IMR-90 (cell line): ENCODE measurements at regions not wholly inside any gene's neighbourhood (a gene's known extent, or its start where the extent isn't known, plus 50 kb on each side); places are given as distances from the start of the nearest gene placed in this dataset.

ENCODE experiments used
- ATAC-seq: fragments of 200-7000 bp; cut with Tn5 transposase; 2 replicates; pipeline ENCODE4 v1.9.1; 2020; ENCODE audit warnings: low read depth, mild to moderate bottlenecking, moderate library complexity
- BruUV-seq: library from RNA; stranded (reverse); fragments of 400-500 nt; replicated peaks from 2 replicates; lab custom pipeline; 2021; lab: Mats Ljungman, UMichigan
- CTCF ChIA-PET: fragments of 300-600 bp; formaldehyde crosslinking; extraction: SDS; loops from one replicate; lab custom pipeline; 2021; ENCODE audit warnings: antibody characterized with exemption; lab: Yijun Ruan, JAX
- POLR2A ChIA-PET: fragments of 300-600 bp; sonication (Branson Sonifier 250); formaldehyde crosslinking; loops from one replicate; lab custom pipeline; 2022; ENCODE audit warnings: antibody characterized with exemption; ENCODE audit not compliant: unreplicated experiment; lab: Charles Lee
- DNase-seq: peaks from one replicate; pipeline ENCODE4 v3.0.0; 2013
- H2AFZ ChIP-seq: replicated peaks from 2 replicates; pipeline ENCODE3; 2013; ENCODE audit warnings: low read length, mild to moderate bottlenecking; ENCODE audit not compliant: poor library complexity
- H2AK5ac ChIP-seq: 2 replicates; pipeline ENCODE4 v1.6.1; 2013; ENCODE audit warnings: low read depth, low read length, inconsistent platforms
- H2AK9ac ChIP-seq: replicated peaks from 2 replicates; pipeline ENCODE3; 2013; ENCODE audit warnings: mild to moderate bottlenecking, low read depth, low read length, moderate library complexity; ENCODE audit not compliant: poor library complexity
- H2BK120ac ChIP-seq: 2 replicates; pipeline ENCODE4 v1.6.1; 2013; ENCODE audit warnings: low read depth, low read length, inconsistent platforms
- H2BK15ac ChIP-seq: 3 replicates; pipeline ENCODE4 v1.6.1; 2013; ENCODE audit warnings: low read depth, low read length, inconsistent platforms
- H2BK20ac ChIP-seq: 2 replicates; pipeline ENCODE4 v1.6.1; 2013; ENCODE audit warnings: low read depth, mild to moderate bottlenecking, inconsistent platforms, low read length, moderate library complexity
- H2BK5ac ChIP-seq: 2 replicates; pipeline ENCODE4 v1.6.1; 2013; ENCODE audit warnings: mild to moderate bottlenecking, low read depth, low read length, inconsistent platforms; ENCODE audit not compliant: poor library complexity, severe bottlenecking
- H3K14ac ChIP-seq: replicated peaks from 2 replicates; pipeline ENCODE4 v1.6.1; 2013; ENCODE audit warnings: low read depth, low read length, inconsistent platforms
- H3K18ac ChIP-seq: 2 replicates; pipeline ENCODE4 v1.6.1; 2013; ENCODE audit warnings: low read depth, low read length, control low read depth
- H3K23ac ChIP-seq: 2 replicates; pipeline ENCODE4 v1.6.1; 2013; ENCODE audit warnings: low read depth, low read length, inconsistent platforms
- H3K27ac ChIP-seq: 2 replicates; pipeline ENCODE4 v1.5.1; 2013; ENCODE audit warnings: mild to moderate bottlenecking, control low read depth, low read length; ENCODE audit not compliant: insufficient read depth
- H3K27me3 ChIP-seq: 2 replicates; pipeline ENCODE4 v1.6.1; 2013; ENCODE audit warnings: low read length; ENCODE audit not compliant: control insufficient read depth, insufficient read depth
- H3K36me3 ChIP-seq: 2 replicates; pipeline ENCODE4 v1.6.1; 2013; ENCODE audit warnings: low read length, mixed read lengths; ENCODE audit not compliant: control insufficient read depth, insufficient read depth
- H3K4ac ChIP-seq: 2 replicates; pipeline ENCODE4 v1.6.1; 2013; ENCODE audit warnings: low read depth, low read length, inconsistent platforms
- H3K4me1 ChIP-seq: 2 replicates; pipeline ENCODE4 v1.6.1; 2013; ENCODE audit warnings: low read length, mixed read lengths; ENCODE audit not compliant: control insufficient read depth, insufficient read depth
- H3K4me2 ChIP-seq: 2 replicates; pipeline ENCODE4 v1.6.1; 2013; ENCODE audit warnings: low read depth, mild to moderate bottlenecking, control low read depth, low read length, moderate library complexity
- H3K4me3 ChIP-seq: 2 replicates; pipeline ENCODE4 v1.5.1; 2013; ENCODE audit warnings: low read depth, mild to moderate bottlenecking, control low read depth, low read length, moderate library complexity; ENCODE audit not compliant: insufficient read depth
- H3K56ac ChIP-seq: 2 replicates; pipeline ENCODE4 v1.6.1; 2013; ENCODE audit warnings: low read length, inconsistent platforms; ENCODE audit not compliant: insufficient read depth; ENCODE audit errors: extremely low read depth
- H3K79me1 ChIP-seq, 2 experiments: 2 replicates each; pipeline ENCODE4 v1.6.1; 2013; ENCODE audit warnings: low read length in 2 of 2, inconsistent platforms in 1 of 2, low read depth in 1 of 2
- H3K9ac ChIP-seq: 2 replicates; pipeline ENCODE4 v1.6.1; 2013; ENCODE audit warnings: low read depth, low read length, control low read depth
- H3K9me1 ChIP-seq: 2 replicates; pipeline ENCODE4 v1.6.1; 2013; ENCODE audit warnings: low read length, inconsistent platforms; ENCODE audit not compliant: insufficient read depth
- H3K9me3 ChIP-seq: 2 replicates; pipeline ENCODE4 v1.6.1; 2013; ENCODE audit warnings: low read length; ENCODE audit not compliant: control insufficient read depth, insufficient read depth
- H4K20me1 ChIP-seq: 2 replicates; pipeline ENCODE4 v1.6.1; 2013; ENCODE audit warnings: low read length, inconsistent platforms; ENCODE audit not compliant: insufficient read depth
- H4K5ac ChIP-seq: 2 replicates; pipeline ENCODE4 v1.6.1; 2013; ENCODE audit warnings: mild to moderate bottlenecking, low read depth, low read length, control low read depth
- H4K8ac ChIP-seq, 2 experiments: 2 replicates each; pipeline ENCODE4 v1.6.1; 2013; ENCODE audit warnings: low read depth in 2 of 2, low read length in 2 of 2, control low read depth in 1 of 2, inconsistent platforms in 1 of 2
- H4K91ac ChIP-seq: 2 replicates; pipeline ENCODE4 v1.6.1; 2013; ENCODE audit warnings: low read depth, low read length, inconsistent platforms; ENCODE audit not compliant: insufficient read depth
- ELK1 ChIP-seq: fragments of 150-350 bp; IDR thresholded peaks from 2 replicates; pipeline ENCODE4 v1.6.1; 2016; ENCODE audit warnings: low read depth, mild to moderate bottlenecking, low read length, moderate library complexity, borderline replicate concordance
- MAFK ChIP-seq: IDR thresholded peaks from 2 replicates; pipeline ENCODE4 v1.6.1; 2012; ENCODE audit warnings: low read depth, low read length, improper control_type of control experiment
- dilution Hi-C: fragments of 300-500 bp; cut with HindIII; formaldehyde crosslinking; loops from one replicate; pipeline ENCODE4 v1.14.3; 2018; ENCODE audit warnings: low sequenced_read_pairs; ENCODE audit not compliant: unreplicated experiment
- in situ Hi-C: fragments of 300-500 bp; cut with MboI; formaldehyde crosslinking; loops from 3 replicates; pipeline ENCODE4 v1.14.3; 2019; ENCODE audit warnings: low sequenced_read_pairs, inconsistent platforms, mixed read lengths
- intact Hi-C: fragments of 100-400 bp; cut with micrococcal nuclease; formaldehyde crosslinking; loops from 2 replicates; pipeline ENCODE4 v1.10.0; 2022

DNA sequence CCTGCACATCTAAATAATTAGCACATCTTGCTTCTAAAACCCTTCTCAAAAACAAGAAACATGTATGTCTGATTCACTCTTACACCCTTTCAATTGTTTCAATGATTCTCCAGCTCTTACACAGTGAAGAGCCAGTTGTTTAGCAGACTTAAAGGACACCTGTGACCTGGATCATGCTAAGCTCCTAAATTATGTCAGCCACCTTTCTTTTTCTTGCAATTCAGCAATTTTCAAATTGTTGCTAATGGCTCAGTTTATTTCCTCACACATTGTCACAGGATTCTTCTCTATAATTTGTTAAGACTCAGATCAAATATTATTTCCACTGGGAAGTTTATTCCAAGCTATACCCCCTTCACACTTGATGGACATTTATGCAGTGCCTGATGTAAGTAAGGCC lies 413.2 kb downstream of the PLA2G4A start:
- Histone ChIP-seq H3K4me1 (no peaks in the 10 kb centered on the region), H4K91ac (no peak overlapping the region), H4K8ac (no peak overlapping the region), H2AK5ac (no peak overlapping the region), H4K5ac (no peak overlapping the region), H3K18ac (no peak overlapping the region), H2BK120ac (no peak overlapping the region), H2BK20ac (no peak overlapping the region), H2BK5ac (no peak overlapping the region), H3K36me3 (no peaks in the 10 kb centered on the region), H3K79me1 (no peaks in the 10 kb centered on the region), H2AK9ac (no peak overlapping the region), H3K9me3 (no peaks in the 10 kb centered on the region), H3K9ac (no peak overlapping the region), H4K20me1 (no peaks in the 10 kb centered on the region), H3K14ac (no peak overlapping the region), H2BK15ac (no peak overlapping the region), H2AFZ (no peak overlapping the region), H3K4me3 (no peak overlapping the region), H3K56ac (no peak overlapping the region), H3K4ac (no peak overlapping the region), H3K27me3 (no peaks in the 10 kb centered on the region), H3K23ac (no peak overlapping the region), H3K4me2 (no peak overlapping the region), H3K27ac (no peak overlapping the region), H3K9me1 (no peaks in the 10 kb centered on the region)
- CTCF ChIA-PET, result no interaction called here
- intact Hi-C loops (no loop called here), in situ Hi-C loops (no loop called here), dilution Hi-C loops (no loop called here)
- no TSS peak for BruUV-seq
- ATAC-seq (no peak), DNase-seq (no peak)
- peak; percentile 55 for TF ChIP-seq MAFK
- TF ChIP-seq ELK1, result no peak
- POLR2A ChIA-PET, result no interaction called here
